Renal pelvis (tissue), 1 donor: ENCODE measurements at regions not wholly inside any gene's neighbourhood (a gene's known extent, or its start where the extent isn't known, plus 50 kb on each side); places are given as distances from the start of the nearest gene placed in this dataset.

ENCODE experiments used
- DNase-seq: peaks from one replicate; pipeline ENCODE4 v3.0.0-alpha.2; 2013

GRCh38 chr13:109669956-109670355 is 116.4 kb downstream of the IRS2 start:
- no peak for DNase-seq

GRCh38 chr13:109669234-109669612 is 117.2 kb downstream of the IRS2 start:
- DNase-seq, result no peak

- no peak for DNase-seq
Observed at GRCh38 chr13:109668433-109669233, 117.8 kb downstream of the IRS2 start.

GRCh38 chr13:109667807-109668291 is 118.5 kb downstream of the IRS2 start:
- DNase-seq, result peak; percentile 48

GRCh38 chr13:109667056-109667455 is 119.3 kb downstream of the IRS2 start:
- peak; percentile 37 for DNase-seq

GRCh38 chr13:109666656-109667055 is 119.7 kb downstream of the IRS2 start:
- DNase-seq, result no peak

- DNase-seq, result no peak
Observed at GRCh38 chr13:109665781-109666249, 120.6 kb downstream of the IRS2 start.

GRCh38 chr13:109665240-109665639 is 121.1 kb downstream of the IRS2 start:
- DNase-seq, result no peak

GRCh38 chr13:109657395-109657794 is 129.0 kb downstream of the IRS2 start:
- no peak for DNase-seq

- no peak for DNase-seq
Observed at GRCh38 chr13:109656206-109656605, 130.2 kb downstream of the IRS2 start.

- no peak for DNase-seq
Observed at GRCh38 chr13:109655611-109656010, 130.8 kb downstream of the IRS2 start.

GRCh38 chr13:109655206-109655600 is 131.2 kb downstream of the IRS2 start:
- no peak for DNase-seq

GRCh38 chr13:109654341-109655205 is 131.8 kb downstream of the IRS2 start:
- no peak for DNase-seq

- DNase-seq, result no peak
Observed at GRCh38 chr13:109652531-109652930, 133.9 kb downstream of the IRS2 start.

- no peak for DNase-seq
Observed at GRCh38 chr13:109651854-109652253, 134.5 kb downstream of the IRS2 start.

- DNase-seq, result no peak
Observed at GRCh38 chr13:109651311-109651710, 135.1 kb downstream of the IRS2 start.

- DNase-seq, result no peak
Observed at GRCh38 chr13:109650861-109651260, 135.5 kb downstream of the IRS2 start.

- no peak for DNase-seq
Observed at GRCh38 chr13:109649713-109650112, 136.7 kb downstream of the IRS2 start.

GRCh38 chr13:109647699-109648098 is 138.7 kb downstream of the IRS2 start:
- no peak for DNase-seq

GRCh38 chr13:109647053-109647452 is 139.3 kb downstream of the IRS2 start:
- no peak for DNase-seq

- no peak for DNase-seq
Observed at GRCh38 chr13:109646423-109646822, 140.0 kb downstream of the IRS2 start.

GRCh38 chr13:109645831-109646230 is 140.6 kb downstream of the IRS2 start:
- DNase-seq, result no peak

GRCh38 chr13:109644956-109645355 is 141.4 kb downstream of the IRS2 start:
- no peak for DNase-seq
